Jurkat, Clone E6-1 (cell line): ENCODE measurements at regions not wholly inside any gene's neighbourhood (a gene's known extent, or its start where the extent isn't known, plus 50 kb on each side); places are given as distances from the start of the nearest gene placed in this dataset.

ENCODE experiments used
- DNase-seq: peaks from one replicate; pipeline ENCODE4 v3.0.0-alpha.2; 2011; ENCODE audit warnings: low read depth, low spot score
- H3K4me3 ChIP-seq: 2 replicates; pipeline ENCODE4 v1.5.1; 2011; ENCODE audit warnings: mild to moderate bottlenecking, low read length, control low read depth, moderate library complexity

GRCh38 chr20:53842301-53843099, 227.9 kb downstream of the BCAS1 start:
- DNase-seq = no peak
- no peak overlapping the region for H3K4me3 ChIP-seq

- no peak overlapping the region for H3K4me3 ChIP-seq
- DNase-seq = no peak
Observed at GRCh38 chr20:53841741-53842140, 228.7 kb downstream of the BCAS1 start.

GRCh38 chr20:53840532-53840931, 229.9 kb downstream of the BCAS1 start:
- H3K4me3 ChIP-seq = no peak overlapping the region
- no peak for DNase-seq

- no peak overlapping the region for H3K4me3 ChIP-seq
- DNase-seq = peak; percentile 78
Observed at GRCh38 chr20:53839423-53840176, 230.8 kb downstream of the BCAS1 start.

GRCh38 chr20:53838311-53838868, 232.0 kb downstream of the BCAS1 start:
- DNase-seq = no peak
- no peak overlapping the region for H3K4me3 ChIP-seq

- DNase-seq = no peak
- no peak overlapping the region for H3K4me3 ChIP-seq
Observed at GRCh38 chr20:53837126-53837826, 233.1 kb downstream of the BCAS1 start.

- no peak overlapping the region for H3K4me3 ChIP-seq
- DNase-seq = no peak
Observed at GRCh38 chr20:53834749-53835148, 235.6 kb downstream of the BCAS1 start.

- no peak overlapping the region for H3K4me3 ChIP-seq
- DNase-seq = no peak
Observed at GRCh38 chr20:53834062-53834442, 236.3 kb downstream of the BCAS1 start.

- no peak for DNase-seq
- H3K4me3 ChIP-seq = no peak overlapping the region
Observed at GRCh38 chr20:53833333-53834061, 236.9 kb downstream of the BCAS1 start.

GRCh38 chr20:53832499-53832898, 237.9 kb downstream of the BCAS1 start:
- H3K4me3 ChIP-seq = no peak overlapping the region
- no peak for DNase-seq

- DNase-seq = no peak
- H3K4me3 ChIP-seq = no peak overlapping the region
Observed at GRCh38 chr20:53831812-53832211, 238.2 kb upstream of the ZNF217 start.

- no peak for DNase-seq
- H3K4me3 ChIP-seq = no peak overlapping the region
Observed at GRCh38 chr20:53831228-53831627, 237.6 kb upstream of the ZNF217 start.

- no peak overlapping the region for H3K4me3 ChIP-seq
- DNase-seq = no peak
Observed at GRCh38 chr20:53829724-53830521, 236.3 kb upstream of the ZNF217 start.

GRCh38 chr20:53829255-53829723, 235.7 kb upstream of the ZNF217 start:
- no peak overlapping the region for H3K4me3 ChIP-seq

GRCh38 chr20:53828682-53829254, 235.1 kb upstream of the ZNF217 start:
- H3K4me3 ChIP-seq = no peak overlapping the region
- DNase-seq = no peak

More at GRCh38 chr20:53829255-53829723, 235.7 kb upstream of the ZNF217 start:
- DNase-seq = no peak

- H3K4me3 ChIP-seq = no peak overlapping the region
- DNase-seq = no peak
Observed at GRCh38 chr20:53828088-53828681, 234.5 kb upstream of the ZNF217 start.

- no peak overlapping the region for H3K4me3 ChIP-seq
- DNase-seq = no peak
Observed at GRCh38 chr20:53827292-53828087, 233.9 kb upstream of the ZNF217 start.
